HG03520 (cell line): ENCODE measurements at regions not wholly inside any gene's neighbourhood (a gene's known extent, or its start where the extent isn't known, plus 50 kb on each side); places are given as distances from the start of the nearest gene placed in this dataset.
"Not testable (repeated sequence)": the region's sequence is repeated elsewhere in the genome, so short reads cannot be mapped to it uniquely, and the experiment has no call there.

Experiments
- ATAC-seq: cut with Tn5 transposase; IDR thresholded peaks from one replicate; pipeline ENCODE4 v1.9.1; 2021; ENCODE audit warnings: mild to moderate bottlenecking, moderate library complexity; ENCODE audit not compliant: unreplicated experiment

DNA sequence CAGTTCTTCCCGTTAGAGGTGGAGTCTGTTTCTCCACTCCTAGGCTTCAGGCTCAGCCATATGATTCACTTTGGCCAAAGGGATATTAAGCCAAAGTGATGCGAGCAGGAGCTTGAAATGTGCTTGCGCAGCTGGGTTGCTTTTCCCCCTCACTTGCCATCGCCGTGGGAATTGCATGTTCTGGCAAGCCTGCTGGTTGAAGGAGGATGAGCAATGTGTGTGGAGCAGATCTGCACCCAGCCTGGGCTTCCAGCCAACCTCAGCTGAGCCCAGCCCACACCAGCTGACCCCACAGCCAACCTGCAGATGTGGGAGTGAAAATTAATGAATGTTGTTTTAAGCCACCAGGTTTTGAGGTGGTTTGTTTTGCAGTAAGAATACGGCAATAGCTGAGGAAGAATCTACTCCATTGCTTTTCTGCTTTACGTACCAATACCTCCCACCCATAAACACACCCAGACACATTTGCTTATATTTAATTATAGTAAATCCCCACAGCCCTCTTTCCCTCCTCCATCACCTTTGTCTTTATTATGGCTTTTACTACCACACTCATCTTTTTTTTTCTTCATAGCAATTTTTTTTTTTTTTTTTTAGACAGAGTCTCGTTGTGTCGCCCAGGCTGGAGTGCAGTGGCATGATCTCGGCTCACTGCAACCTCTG is 132.8 kb upstream of the FUNDC1 start:
- ATAC-seq: no peak

DNA sequence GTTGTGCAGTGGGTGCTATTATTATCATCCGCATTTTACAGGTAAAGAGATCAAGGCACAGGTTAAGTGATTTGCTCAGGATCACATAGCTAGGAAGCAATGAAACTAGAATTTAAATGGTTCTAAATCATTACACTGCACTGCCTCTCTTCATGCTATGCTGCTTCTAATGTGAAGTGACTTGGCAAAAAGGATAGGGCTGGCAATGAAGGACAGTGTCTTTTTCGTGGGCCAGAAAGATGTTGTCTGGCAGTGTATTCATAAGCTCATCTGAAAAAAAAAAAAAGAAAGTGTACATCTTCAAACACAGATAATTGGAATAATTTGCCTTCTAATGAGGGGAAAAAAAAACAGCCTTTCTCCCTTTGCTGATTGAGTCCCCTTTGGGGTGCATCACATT is 132.2 kb upstream of the FUNDC1 start:
- ATAC-seq: no peak

DNA sequence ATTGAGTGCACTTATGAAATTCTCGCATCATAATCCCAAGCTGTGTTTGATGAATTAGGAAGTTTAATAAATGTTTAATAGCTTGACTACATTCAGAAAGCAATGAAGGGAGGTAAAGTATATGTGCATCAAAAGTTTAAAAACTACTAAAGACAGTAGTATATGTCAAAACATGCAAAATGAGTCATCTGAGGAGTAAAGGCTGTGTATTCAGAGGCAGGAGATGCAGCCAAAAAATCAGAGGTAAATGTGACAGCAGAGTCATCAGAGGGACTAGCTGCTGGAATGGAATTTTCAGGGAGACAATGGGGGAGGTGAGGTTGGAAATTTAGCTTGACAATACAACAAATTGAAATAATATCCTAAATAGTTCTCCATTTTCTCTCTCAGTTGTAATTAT is 127.0 kb upstream of the FUNDC1 start:
- no peak for ATAC-seq

DNA sequence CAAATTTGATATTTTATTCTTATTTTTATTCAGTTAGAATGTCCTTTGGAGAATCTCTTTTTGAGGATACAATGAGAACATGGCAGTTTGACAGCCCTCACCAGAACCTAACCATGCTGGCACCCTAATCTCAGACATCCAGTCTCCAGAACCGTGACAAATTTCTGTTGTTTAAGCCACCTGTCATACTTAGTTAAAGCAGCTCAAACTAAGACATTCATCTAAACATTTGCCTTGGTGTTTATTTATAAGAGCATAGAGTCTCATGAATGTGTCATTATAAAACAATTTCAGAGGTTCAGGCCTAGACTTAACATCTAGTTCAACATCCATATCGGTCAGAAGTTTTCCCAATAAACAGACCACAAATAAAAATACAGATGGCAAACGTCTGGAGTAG is 125.1 kb upstream of the FUNDC1 start:
- ATAC-seq: no peak

DNA sequence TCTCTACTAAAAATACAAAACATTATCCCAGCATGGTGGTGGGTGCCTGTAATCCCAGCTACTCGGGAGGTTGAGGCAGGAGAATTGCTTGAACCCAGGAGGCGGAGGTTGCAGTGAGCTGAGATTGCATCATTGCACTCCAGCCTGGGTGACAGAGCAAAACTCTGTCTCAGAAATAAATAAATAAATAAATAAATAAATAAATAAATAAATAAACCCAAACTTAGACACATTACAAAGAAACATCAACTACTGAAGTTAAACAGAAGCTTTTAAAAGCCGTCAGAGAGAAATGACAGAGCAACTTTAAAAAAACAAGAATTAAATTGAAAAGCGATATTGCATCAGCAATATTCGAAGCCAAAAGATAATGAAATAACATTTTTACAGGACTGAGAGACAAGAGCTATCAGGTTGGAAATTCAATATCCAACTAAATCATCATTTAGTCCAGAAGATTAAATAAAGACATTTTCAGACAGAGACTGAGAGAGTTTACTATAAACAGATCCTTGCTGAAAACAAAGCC is 115.1 kb upstream of the FUNDC1 start:
- not testable (repeated sequence) for ATAC-seq

DNA sequence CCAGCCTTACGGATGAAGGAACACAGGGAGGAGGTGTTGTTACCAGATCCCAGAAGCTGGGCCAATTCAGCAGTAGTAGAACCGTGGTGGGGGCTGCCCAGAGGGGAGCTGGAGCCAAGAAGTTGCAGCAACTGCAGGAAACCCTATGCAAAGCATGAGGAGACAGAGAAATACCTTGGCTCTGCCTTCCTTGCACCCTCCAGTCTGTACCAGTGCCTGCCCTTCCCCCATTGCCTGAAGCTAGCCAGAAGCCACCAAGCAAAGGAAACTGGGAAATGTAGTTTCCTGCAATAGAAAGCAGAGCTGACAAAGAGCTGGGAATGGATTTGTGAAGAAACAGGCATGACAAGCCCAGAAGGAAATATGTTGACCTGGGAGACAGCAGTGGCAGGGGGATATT is 108.7 kb upstream of the FUNDC1 start:
- no peak for ATAC-seq

DNA sequence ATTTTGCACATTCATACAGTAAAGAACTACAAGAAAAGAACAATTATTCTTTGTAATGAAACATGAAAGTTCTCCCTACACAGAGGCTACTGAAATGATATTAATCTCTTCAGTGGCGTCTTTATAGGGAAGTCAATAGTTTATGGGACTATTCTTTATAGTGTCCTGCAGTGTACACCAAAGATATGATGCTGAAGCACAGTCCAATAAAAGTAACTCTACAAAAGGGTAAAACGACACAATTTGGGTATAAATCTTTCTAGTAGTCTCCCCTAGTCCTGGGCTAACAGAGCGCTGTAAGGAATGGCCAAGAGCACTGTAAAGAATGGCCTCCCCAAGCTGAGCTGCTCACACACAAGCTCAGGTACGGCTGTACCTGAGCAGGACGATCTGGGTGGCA is 101.1 kb upstream of the FUNDC1 start:
- no peak for ATAC-seq

DNA sequence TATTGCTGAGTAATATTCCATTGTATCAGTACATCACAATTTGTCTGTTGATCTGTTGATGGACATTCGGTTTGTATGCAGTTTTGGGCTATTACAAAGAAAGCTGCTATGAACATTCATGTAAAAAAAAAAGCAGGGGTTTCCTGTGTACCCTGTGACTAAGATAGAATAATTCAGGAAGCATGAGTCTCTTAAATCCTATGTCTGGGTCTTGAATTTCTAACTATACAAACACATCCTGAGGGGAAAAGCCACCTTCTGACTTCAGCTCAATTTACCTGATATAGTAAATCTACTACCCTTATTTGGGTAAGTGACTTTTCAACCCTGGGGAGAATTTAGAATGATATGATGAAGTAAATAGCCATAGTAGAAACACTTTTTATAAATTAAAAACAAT is 94.6 kb upstream of the FUNDC1 start:
- no peak for ATAC-seq

DNA sequence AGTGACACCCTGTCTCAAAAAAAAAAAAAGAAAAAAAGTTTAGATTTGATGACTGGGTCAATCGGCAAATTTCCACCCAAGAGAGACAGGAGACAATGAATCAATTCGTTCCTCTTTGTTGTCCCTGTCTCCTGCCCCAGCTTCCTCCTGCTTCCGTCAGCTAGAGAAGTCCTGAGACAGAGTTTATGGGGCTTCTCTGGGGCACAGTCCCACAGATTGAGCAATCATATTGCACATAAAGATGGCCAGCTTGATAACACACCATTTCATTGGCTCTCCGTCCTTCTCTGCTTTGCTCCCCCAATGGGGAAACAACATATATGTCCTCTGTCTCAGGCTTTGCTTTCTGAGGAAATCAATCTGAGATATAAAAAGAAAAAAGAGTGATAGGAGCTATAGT is 78.4 kb upstream of the FUNDC1 start:
- no peak for ATAC-seq

DNA sequence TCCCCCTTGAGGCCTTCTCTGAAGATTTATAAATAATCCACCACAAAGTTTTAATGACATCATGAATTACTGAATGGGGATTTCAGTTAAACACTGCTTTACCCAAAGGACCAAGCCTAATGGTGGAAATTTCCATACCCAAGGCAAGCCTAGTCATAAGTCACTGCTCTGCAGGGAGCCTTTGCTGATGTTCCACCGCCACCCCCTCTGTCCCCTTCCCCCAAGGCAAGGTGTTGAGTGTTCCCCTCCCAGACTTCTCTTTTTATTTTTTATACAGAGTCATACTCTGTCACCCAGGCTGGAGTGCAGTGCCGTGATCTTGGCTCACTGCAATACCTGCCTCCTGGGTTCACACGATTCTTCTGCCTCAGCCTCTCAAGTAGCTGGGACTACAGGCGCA is 76.4 kb upstream of the FUNDC1 start:
- no peak for ATAC-seq

DNA sequence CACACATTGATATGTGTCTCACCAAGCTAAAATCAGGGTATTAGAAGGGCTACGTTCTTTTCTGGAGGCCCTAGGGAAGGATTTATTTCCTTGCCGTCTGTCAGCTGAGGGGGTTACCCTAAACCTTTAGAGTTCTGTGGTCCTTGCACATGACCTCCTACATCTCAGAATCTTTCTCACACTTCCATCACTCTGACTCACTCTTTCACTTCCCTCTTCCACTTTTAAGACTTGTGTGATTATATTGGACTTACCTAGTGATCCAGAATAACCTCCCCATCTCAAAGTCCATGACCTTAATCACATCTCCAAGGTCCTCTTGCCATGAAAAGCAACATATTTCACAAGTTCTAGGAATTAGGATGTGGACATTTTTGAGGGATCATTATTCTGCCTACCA is 53.6 kb upstream of the FUNDC1 start:
- ATAC-seq: peak; percentile 96
